T-helper 1 cell treated with Interleukin-12 subunit alpha and Interleukin-12 subunit beta and Interleukin-4 antibody, amounts not matched to agents 30 ng/mL and 1 ng/mL, for 36 hours (primary cell): ENCODE measurements at regions not wholly inside any gene's neighbourhood (a gene's known extent, or its start where the extent isn't known, plus 50 kb on each side); places are given as distances from the start of the nearest gene placed in this dataset.
"Not testable (repeated sequence)": the region's sequence is repeated elsewhere in the genome, so short reads cannot be mapped to it uniquely, and the experiment has no call there.

ENCODE experiments used
- intact Hi-C: fragments of 100-400 bp; cut with micrococcal nuclease; formaldehyde crosslinking; loops from one replicate; pipeline ENCODE4 v1.15.1; 2024

- intact Hi-C loops, result no loop called here
Observed at GRCh38 chr5:113652161-113652560, 138.7 kb downstream of the YTHDC2 start.

GRCh38 chr5:113654828-113655227, 141.3 kb downstream of the YTHDC2 start:
- intact Hi-C loops, result no loop called here

- intact Hi-C loops, result no loop called here
Observed at GRCh38 chr5:113660206-113660605, 146.7 kb downstream of the YTHDC2 start.

GRCh38 chr5:113660706-113661250, 147.3 kb downstream of the YTHDC2 start:
- intact Hi-C loops, result no loop called here

GRCh38 chr5:113663879-113664541, 150.5 kb downstream of the YTHDC2 start:
- intact Hi-C loops, result loop anchor here (1.0 kb wide), 1 partner anchor 52 kb away; no protein-coding TSS in a partner anchor

GRCh38 chr5:113673041-113673440, 159.5 kb downstream of the YTHDC2 start:
- intact Hi-C loops, result no loop called here

GRCh38 chr5:113675166-113675565, 161.7 kb downstream of the YTHDC2 start:
- intact Hi-C loops, result loop anchor here (5.0 kb wide), 1 partner anchor 1392 kb away; no protein-coding TSS in a partner anchor

- intact Hi-C loops, result loop anchor here (2.0 to 5.0 kb wide), 2 partner anchors 1389 to 1569 kb away; no protein-coding TSS in a partner anchor
Observed at GRCh38 chr5:113678202-113678601, 164.7 kb downstream of the YTHDC2 start.

- intact Hi-C loops, result loop anchor here (1.0 to 5.0 kb wide), 3 partner anchors 771 to 1568 kb away; no protein-coding TSS in a partner anchor
Observed at GRCh38 chr5:113678924-113679575, 165.6 kb downstream of the YTHDC2 start.

- intact Hi-C loops, result no loop called here
Observed at GRCh38 chr5:113680534-113680933, 167.0 kb downstream of the YTHDC2 start.

- intact Hi-C loops, result no loop called here
Observed at GRCh38 chr5:113682497-113683136, 169.1 kb downstream of the YTHDC2 start.

GRCh38 chr5:113683211-113683610, 169.7 kb downstream of the YTHDC2 start:
- intact Hi-C loops, result no loop called here

GRCh38 chr5:113686599-113686998, 173.1 kb downstream of the YTHDC2 start:
- intact Hi-C loops, result no loop called here

- intact Hi-C loops, result no loop called here
Observed at GRCh38 chr5:113689647-113690046, 176.2 kb downstream of the YTHDC2 start.

- intact Hi-C loops, result no loop called here
Observed at GRCh38 chr5:113692466-113692865, 179.0 kb downstream of the YTHDC2 start.

GRCh38 chr5:113692891-113693457, 179.5 kb downstream of the YTHDC2 start:
- intact Hi-C loops, result no loop called here

- intact Hi-C loops, result no loop called here
Observed at GRCh38 chr5:113693701-113694100, 180.2 kb downstream of the YTHDC2 start.

- intact Hi-C loops, result no loop called here
Observed at GRCh38 chr5:113694576-113694975, 181.1 kb downstream of the YTHDC2 start.

- intact Hi-C loops, result no loop called here
Observed at GRCh38 chr5:113703266-113703665, 189.8 kb downstream of the YTHDC2 start.

GRCh38 chr5:113705657-113706056, 192.2 kb downstream of the YTHDC2 start:
- intact Hi-C loops, result no loop called here

GRCh38 chr5:113713051-113713450, 199.6 kb downstream of the YTHDC2 start:
- intact Hi-C loops, result no loop called here

- intact Hi-C loops, result not testable (repeated sequence)
Observed at GRCh38 chr5:113715921-113716320, 202.4 kb downstream of the YTHDC2 start.
